ENCODE measurements at regions not wholly inside any gene's neighbourhood (a gene's known extent, or its start where the extent isn't known, plus 50 kb on each side); places are given as distances from the start of the nearest gene placed in this dataset.
"Not testable (repeated sequence)": the region's sequence is repeated elsewhere in the genome, so short reads cannot be mapped to it uniquely, and the experiment has no call there.

DNA sequence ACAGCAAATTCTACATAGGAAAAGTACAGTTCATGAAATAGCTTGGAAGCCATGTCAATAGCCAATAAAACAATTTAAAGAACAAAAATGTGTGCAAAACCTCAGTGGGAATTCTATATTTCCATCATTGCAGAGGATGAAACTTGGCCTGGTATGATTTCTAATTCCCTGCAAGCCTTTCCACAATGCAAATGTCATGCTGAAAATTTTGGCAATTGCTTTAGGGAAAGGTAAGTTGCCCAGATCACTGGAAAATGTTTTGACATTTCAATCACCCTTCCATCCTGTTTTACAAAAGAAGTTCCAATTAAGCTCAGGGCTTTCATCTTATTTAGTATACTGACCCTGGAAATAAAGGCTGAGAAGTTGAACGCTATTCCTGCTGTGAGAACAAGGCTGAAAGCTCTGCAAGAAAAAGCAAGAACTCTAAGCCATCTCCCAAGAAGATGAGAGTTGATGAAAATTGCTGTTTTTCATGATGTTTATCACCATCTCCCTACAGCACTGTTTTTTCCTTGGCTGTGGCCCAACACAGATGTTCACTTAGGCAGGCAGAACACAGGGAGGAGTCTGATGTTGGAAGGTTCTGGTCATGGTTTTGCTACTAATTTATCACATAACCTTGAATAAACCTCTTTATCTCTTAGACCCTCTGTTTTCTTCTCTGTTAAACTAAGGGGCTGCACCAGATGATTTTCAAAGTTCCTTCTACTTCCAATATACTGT is 263.7 kb downstream of the KCTD12 start:
- peak in 4 of 58 donors; percentile 1 to 19 (median 4) for DNase-seq

DNA sequence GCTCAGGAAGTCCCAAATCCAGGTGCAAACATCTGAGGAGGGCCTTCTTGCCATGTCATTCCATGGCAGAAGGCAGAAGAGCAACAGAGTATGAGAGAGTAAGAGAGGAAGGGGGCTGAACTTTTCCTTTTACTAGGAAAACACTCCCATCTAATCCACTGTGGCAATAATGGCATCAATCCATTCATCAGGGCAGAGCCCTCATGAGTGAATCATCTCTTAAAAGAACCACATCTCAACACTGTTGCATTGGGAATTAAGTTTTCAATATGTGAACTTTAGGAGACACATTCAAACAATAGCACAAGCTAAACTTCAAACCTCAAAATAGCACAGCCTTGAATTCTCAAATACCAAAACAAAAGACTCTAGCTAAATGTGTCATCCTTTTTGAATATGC is 264.5 kb downstream of the KCTD12 start:
- DNase-seq = no peak

DNA sequence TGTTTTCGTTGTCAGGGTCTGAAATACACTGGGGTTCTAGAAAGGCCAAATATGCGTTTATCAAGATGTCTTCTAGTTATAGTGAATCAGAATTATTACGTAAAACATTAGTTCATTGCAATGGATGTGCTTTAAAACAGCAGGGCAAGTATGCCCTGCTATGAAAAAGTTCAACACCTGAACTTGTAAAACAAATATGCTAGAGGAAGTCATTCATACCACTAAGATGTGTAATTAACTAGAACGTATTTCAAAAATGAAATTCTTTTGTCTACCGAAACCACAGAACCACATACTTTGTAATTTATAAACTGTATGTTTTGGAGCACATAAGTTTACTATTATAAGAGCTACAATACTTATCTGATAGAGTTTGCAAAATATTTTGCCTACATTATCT is 266.2 kb downstream of the KCTD12 start:
- DNase-seq = no peak

DNA sequence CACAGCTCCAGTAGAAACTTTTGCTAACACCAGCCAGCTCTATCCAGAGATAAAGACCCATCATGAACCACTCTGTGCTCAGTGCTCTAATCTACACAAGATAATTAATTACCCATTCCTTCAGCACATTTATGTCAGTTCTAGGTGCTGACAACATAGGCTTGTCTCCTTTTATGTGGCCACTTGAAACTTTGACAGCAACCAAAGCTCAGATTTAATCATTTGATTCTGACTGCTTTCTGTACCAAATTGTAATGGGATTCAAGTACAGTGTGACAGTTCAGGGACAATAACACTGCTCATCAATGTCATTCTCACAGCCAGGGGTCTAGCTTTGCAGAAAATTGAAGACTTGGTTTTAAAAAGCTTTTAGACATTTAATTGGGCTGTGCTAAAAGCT is 266.6 kb downstream of the KCTD12 start:
- DNase-seq = no peak

DNA sequence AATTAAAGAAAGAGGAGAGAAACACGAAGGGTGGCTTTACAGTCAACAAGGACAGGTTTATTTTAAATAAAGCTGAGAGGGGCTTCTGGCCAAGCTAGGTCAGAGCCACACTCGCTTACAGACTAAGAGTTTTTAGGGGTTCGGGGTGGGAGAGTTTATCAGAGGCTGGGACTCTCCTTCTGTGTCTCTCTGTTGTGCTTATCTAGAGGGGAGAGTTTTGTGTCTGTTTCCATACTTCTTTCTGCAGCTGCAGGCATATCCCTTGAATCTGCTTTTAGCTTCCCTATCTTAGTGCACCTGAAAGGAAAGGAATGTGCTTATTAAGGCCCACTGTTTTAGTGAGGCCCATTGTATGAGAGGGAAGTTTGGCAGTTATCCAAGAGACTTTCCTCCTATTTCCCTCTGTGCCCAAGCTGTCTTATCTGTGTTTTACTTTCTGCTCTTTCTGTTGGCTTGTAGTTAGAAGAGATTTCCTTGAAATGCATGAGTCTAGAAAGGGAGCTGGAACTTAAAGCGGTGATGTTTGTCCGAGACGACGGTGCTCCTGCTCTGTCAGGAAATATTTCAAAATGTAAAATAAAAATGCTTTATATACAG is 275.3 kb downstream of the KCTD12 start:
- no peak for DNase-seq

DNA sequence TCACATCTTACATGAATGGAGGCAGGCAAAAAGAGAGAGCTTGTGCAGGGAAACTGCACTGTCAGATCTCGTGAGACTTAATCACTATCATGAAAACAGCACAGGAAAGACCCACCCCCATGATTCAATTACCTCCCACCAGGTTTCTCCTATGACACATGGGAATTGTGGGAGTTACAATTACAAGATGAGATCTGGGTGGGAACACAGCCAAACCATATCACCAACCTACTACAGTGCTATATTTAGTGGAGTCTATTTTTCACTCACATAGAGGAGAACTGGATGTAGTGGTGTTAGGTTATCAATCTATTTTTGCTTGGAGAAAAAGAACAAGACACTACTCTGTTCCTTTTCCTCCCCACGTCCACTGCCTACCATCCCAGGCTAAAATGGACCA is 276.6 kb downstream of the KCTD12 start:
- peak in 2 of 58 donors; percentile 2 to 6 for DNase-seq

DNA sequence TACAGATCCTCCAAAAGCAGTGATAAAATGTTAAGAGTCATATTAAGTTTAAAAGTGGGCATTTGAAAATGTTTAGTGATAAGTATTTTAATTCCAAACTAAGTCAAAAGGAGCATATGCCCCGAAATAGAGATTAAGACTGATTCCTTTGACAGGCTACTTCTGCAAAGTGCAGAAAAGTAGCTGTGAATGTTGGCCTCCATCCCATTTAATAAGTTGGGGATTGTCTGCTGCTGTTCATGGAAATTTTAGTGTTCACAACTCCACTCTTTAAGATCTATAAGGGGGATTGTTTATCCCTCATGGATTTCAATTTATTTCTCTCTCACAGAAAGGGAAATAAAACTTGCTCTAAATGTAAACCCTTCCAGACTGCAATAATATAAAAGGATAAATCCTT is 278.3 kb downstream of the KCTD12 start:
- DNase-seq = no peak

DNA sequence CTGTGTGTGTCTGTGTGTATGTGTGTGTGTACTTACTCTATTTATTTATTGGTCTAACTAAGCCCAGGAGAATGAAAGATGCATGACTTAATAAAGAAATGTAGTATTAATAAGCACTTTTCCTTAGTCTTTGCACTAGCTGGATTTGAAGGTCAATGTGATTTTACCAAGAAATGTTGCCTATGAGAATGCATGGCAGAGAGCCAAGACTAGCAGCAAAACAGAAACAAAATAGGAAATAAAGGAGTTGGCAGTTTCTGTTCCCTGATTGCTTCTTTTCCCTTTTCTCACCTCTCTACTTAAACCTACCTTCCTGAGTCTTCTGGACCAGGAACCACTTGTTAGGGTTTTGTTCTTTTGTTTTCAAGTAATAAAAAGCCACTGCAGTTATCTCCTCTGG is 286.1 kb downstream of the KCTD12 start:
- no peak for DNase-seq

DNA sequence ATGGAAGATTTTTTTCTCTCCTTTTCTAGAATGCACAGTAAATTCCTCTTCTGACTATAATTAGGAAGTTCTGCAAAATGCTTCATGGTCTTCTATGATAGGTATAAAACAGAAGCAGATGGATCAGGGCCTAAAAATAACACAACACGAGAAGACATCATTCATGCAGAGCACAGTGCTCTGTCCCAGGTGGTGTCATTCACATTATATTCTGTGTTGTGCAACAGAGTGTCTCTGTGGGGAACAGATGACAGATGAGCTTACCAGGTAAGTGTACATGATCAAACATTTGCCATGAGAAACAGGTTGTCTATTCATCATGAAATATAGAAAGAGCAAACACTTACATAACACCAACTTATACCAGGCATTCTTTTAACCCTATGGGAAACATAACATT is 288.3 kb downstream of the KCTD12 start:
- no peak for DNase-seq

DNA sequence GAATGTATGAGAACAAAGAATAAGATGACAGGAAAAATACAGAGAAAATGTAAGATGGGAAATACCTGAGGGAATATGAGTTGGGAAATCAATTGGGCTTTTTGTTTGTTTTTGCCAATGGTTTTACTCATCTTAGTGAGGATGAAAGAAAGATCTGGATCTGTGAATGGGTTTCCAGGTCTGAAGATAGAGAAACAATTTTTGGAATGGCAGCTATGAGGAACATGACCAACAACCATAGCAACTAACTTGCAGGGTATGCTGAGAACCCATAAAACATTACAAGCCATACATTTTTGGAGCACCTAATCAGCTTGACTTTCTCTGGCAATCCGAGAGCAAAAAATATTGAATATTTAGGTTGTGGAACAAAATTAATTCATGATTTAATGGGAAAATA is 290.0 kb downstream of the KCTD12 start:
- no peak for DNase-seq

DNA sequence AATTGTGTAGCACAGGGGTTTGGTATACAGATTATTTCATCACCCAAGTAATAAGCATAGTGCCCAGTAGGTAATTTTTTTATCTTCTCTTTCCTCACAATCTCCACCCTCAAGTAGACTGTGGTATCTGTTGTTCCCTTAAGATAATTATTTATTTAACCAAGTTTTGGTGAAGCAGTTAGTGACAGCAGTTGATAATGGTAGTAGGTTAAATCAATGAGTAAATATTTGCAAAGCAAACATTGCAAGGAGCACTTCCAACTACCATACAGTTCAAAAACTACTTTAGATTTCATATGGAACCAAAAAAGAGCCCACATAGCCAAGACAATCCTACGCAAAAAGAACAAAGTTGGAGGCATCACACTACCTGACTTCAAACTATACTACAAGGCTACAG is 291.8 kb downstream of the KCTD12 start:
- no peak for DNase-seq

DNA sequence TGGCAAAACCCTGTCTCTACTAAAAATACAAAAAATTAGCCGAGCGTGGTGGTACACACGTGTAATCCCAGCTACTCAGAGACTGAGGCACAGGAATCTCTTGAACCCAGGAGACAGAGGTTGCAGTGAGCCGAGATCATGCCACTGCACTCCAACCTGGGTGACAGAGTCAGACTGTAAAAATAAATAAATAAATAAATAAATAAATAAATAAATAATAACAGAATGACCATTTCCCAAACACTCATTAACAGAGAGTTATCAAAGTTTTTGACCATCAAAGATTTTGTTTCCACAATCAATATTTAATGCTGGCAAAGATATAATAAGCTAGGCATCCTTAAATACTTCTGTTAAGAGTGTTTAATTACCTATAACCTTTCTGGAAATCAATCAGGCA is 299.4 kb downstream of the KCTD12 start:
- no peak for DNase-seq

DNA sequence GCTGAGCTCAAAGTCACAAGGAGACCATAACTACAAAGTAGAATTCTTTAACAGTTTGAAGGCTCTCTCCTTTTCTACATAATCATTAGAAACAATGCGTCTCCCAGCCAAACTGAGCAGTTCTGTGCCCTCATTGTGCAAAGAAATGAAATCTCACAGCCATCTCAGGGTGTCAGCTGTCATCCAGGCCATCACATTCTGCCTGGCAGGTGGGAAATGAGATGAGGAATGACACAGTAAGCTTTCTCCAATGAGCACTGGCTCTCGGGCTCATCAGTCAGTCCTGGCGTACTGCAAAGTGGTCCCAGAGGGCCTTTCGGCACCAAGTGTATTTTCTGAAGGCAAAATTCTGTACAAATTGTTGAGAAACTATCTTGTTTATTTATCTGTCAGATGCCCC is 306.5 kb downstream of the KCTD12 start:
- DNase-seq = no peak

DNA sequence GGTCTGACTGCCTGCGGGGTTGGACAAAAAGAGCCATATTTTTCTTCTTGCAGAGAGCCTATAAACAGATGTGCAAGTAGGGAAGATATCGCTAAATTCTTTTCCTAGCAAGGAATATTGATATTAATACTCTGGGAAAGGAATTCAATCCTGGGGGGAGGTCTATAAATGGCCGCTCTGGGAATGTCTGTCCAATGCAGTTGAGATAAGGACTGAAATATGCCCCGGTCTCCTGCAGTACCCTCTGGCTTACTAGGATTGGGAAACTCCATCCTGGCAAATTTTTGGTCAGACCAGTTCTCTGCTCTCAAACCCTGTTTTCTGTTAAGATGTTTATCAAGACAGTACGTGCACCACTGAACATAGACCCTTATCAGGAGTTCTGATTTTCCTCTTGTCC is 310.6 kb downstream of the KCTD12 start:
- not testable (repeated sequence) for DNase-seq

DNA sequence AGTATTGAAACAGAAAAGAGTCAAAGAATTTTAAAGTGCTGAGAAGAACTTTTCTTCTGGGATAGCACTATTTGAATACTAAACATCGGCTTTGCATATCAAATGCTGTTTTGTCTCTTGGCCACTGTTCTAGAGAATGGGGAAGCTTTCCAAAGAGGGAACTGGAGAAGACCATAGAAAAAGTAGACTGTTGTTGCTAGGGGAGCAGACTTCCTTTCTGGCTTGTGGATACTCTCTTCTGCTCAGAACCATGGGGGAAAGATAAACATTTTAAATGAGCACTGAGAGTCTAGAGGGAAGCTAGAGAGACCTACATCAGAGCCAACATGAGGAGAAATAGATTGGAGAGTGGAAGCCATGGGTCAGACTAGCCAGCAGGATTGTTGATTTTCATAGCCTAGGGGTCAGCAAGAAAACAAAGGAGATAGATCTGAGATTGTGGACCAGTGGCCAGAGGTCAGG is 315.7 kb downstream of the KCTD12 start:
- peak in 5 of 58 donors; percentile 1 to 49 (median 5) for DNase-seq

DNA sequence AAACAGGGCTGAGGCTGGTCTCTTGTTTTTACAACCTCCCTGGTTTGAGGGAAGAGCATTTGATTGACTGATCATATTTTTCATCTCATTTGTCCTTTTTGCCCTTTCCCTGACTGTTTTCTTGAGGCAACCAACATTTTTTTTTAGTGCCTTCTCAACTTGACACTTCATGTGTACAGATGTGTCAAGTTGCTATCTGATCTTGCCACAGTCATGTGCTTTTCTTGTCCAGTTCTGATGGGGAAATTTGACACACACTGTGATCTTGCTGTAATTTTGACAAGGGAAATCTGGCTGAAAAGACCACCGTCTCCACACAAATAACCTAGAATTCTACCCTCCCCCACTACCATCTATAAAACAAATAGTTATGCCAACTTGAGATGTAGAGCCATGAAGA is 329.6 kb downstream of the KCTD12 start:
- no peak for DNase-seq

DNA sequence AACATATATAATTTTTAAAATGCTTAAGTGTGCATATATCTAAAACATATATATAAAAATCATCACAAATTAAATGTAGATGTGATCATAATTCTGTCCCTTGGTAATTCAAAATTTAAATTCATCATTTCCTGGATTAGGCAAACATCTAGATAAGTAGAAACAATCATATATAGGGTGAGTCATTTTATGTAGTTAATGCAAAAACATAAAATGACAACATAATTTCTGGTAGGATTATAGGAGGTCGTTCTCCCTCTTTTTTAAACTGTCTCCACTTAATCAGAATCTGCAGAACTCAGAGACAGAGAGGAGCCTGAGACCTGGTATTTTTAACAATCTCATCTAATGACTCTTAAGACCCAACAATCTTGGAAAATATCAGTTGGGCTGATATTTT is 333.4 kb downstream of the KCTD12 start:
- DNase-seq = no peak

DNA sequence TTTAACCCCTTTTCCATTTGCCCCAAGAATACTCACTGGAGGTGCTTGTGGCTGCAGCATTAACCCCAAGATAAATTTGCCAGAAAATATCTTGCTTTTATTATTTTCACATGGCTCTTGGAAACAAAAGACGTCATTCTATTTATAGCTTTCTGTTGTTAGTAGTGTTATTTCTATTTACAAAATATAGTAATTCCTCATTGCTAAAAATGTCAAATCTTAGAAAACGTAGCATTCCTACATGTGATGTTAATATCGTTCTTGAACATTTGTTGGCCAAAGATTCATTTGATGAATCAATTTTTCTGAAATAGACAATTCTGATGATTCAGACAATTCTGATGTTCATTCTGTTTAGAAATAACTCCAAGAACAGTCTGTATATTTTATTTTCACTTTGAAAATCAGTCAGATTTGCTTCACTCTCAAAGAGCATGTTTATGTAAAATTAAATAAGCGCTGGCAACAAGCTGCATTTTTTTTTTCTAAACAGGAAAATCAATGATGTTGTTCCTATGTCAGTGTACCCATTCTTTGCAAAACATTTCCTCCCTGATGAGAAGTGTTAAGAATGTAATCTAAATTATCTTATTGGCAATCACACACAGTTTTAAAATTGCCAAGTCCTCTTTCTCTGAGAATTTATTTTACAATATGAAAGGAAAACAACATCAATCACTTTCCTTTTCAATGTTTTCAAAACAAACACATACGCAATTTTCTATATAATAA is 334.0 kb downstream of the KCTD12 start:
- DNase-seq = no peak

DNA sequence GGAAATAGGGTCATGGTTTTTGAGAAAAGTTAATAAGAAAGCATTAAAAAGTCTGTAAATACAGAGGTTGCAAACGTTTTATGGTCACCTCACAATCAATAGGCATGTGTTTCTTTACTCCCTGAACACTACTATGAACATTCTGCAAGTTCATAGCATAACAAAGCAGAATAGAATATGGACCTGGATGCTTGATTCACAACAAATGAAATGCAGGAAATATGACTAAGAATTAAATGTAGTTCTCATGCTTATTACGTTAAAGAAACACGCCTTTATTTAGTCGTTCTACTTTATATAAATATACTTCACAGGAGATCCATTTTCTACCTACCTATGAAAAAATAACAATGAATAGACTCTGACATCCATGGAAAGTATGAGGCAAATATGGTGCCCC is 344.0 kb downstream of the KCTD12 start:
- no peak for DNase-seq

DNA sequence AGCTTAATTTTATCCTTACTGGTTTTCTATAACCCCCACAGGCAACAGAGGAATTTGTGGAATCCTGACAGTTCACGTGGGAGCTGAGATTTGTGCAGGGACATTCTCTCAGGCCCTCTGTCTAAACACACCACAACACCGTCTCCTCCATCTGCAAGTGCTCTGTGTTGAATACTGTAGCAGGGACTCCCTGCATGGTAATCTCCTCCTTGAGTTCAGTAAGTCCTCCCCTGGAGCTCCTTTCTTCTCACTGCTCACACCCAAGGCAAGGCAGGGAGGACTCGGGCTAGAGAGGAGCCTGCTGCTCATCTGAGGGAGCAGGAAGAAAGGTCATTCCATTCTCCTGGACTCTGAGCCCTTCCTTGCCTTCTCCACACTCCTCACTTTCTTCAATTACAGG is 348.2 kb downstream of the KCTD12 start:
- no peak for DNase-seq

DNA sequence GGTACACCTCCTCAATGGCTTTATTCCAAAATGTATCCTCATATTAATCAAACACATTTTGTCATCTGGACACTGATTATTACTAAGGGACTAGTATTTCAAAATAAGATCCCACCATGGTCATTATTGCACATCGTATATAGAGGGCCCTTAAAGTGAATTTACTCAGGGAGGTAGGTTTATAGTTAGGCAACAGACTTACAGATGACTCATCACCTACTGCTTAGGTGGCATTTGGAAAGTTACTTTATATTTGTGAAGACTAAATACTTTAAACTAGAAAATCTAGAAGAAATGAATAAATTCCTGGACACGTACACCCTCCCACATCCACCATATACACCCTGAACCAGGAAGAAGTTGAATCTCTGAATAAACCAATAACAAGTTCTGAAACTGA is 353.0 kb downstream of the KCTD12 start:
- no peak for DNase-seq

DNA sequence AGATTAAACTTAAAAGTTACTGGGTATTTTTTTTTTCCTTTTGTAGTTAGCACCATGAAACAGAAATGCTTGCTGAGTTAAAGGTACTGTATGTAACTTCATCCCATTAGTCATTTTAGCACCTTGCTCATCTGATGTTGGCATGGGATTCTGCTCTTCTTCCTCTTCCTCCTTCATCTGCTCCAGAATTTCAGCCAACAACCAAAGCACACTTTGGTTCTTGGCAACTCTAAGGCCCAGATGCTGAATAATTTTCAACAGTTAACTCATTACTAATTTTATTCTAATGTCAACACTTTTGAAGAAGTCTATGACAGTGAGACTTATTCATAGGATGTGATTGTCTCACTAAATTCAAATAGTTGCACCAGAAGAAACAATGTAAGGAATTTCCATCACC is 359.2 kb downstream of the KCTD12 start:
- DNase-seq = peak in 1 of 58 donors; percentile 0

Measured in anterior cingulate cortex (tissue), 58 donors.